Suprapubic skin (tissue), 4 donors: ENCODE measurements at regions not wholly inside any gene's neighbourhood (a gene's known extent, or its start where the extent isn't known, plus 50 kb on each side); places are given as distances from the start of the nearest gene placed in this dataset.

Experiments
- POLR2A ChIP-seq, 2 donors: fragments of 450-650 bp; IDR thresholded peaks; one replicate each; pipeline ENCODE4 v1.6.1; 2017; ENCODE audit warnings: antibody characterized with exemption in 2 of 2, mild to moderate bottlenecking in 2 of 2, moderate library complexity in 2 of 2
- POLR2AphosphoS5 ChIP-seq, 3 donors: sonication (generic); formaldehyde crosslinking; IDR thresholded peaks; one replicate each; pipeline ENCODE4 v1.6.1; 2017; ENCODE audit warnings: antibody characterized with exemption in 3 of 3
- TF ChIP-seq, protein P1 (sequence below), 2 donors: fragments of 200-600 bp in 1 of 2; fragments of 450-650 bp in 1 of 2; sonication (generic) in 1 of 2; IDR thresholded peaks; one replicate each; pipeline ENCODE4 v1.5.1; 2016 to 2019; ENCODE audit warnings: antibody characterized with exemption in 2 of 2, mild to moderate bottlenecking in 1 of 2, moderate library complexity in 1 of 2

DNA sequence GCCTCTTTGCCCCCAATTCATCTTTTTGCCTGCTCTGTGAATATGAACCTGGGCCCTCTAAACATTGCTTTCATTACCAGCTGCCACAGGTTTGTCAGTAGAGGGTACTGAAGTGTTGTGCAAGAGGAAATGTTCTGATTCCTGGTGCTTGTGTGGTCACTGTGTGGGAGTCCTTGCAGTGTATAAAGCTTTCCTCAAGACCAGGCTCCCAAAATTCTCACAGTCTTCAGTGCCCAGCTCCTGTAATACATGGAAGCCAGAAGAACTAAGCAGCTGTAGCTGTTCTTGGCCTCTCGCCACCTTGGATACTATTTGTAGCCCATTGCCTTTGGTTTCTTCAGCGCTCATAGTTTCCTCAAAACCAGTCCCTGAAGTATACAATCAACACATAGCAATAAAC lies 1046.2 kb downstream of the BRINP3 start:
- TF ChIP-seq, protein P1, sequence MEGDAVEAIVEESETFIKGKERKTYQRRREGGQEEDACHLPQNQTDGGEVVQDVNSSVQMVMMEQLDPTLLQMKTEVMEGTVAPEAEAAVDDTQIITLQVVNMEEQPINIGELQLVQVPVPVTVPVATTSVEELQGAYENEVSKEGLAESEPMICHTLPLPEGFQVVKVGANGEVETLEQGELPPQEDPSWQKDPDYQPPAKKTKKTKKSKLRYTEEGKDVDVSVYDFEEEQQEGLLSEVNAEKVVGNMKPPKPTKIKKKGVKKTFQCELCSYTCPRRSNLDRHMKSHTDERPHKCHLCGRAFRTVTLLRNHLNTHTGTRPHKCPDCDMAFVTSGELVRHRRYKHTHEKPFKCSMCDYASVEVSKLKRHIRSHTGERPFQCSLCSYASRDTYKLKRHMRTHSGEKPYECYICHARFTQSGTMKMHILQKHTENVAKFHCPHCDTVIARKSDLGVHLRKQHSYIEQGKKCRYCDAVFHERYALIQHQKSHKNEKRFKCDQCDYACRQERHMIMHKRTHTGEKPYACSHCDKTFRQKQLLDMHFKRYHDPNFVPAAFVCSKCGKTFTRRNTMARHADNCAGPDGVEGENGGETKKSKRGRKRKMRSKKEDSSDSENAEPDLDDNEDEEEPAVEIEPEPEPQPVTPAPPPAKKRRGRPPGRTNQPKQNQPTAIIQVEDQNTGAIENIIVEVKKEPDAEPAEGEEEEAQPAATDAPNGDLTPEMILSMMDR (IDR thresholded peaks at IDR 0.05): no peak
- no peak for TF ChIP-seq POLR2AphosphoS5 (IDR thresholded peaks at IDR 0.05)
- TF ChIP-seq POLR2A (IDR thresholded peaks at IDR 0.05): no peak
